Keratinocyte (primary cell): ENCODE measurements at regions not wholly inside any gene's neighbourhood (a gene's known extent, or its start where the extent isn't known, plus 50 kb on each side); places are given as distances from the start of the nearest gene placed in this dataset.

Source experiments
- DNase-seq: peaks from one replicate; pipeline ENCODE4 v3.0.0-alpha.2; 2011; ENCODE audit warnings: low read depth, missing footprints, low spot score
- FAIRE-seq: peaks from 2 replicates; lab custom pipeline; 2011; peaks lifted over from hg19 to GRCh38; lab: Jason Lieb, UNC
- H2AFZ ChIP-seq: 2 replicates; pipeline ENCODE4 v1.6.0; 2012; ENCODE audit warnings: low read length, control low read depth, inconsistent platforms; ENCODE audit not compliant: control insufficient read depth
- H3K27ac ChIP-seq: 2 replicates; pipeline ENCODE4 v1.5.1; 2011; ENCODE audit warnings: low read length; ENCODE audit not compliant: control insufficient read depth, insufficient read depth
- H3K27me3 ChIP-seq: 3 replicates; pipeline ENCODE4 v1.6.0; 2011; ENCODE audit warnings: low read length; ENCODE audit not compliant: control insufficient read depth, insufficient read depth; ENCODE audit errors: extremely low read depth
- H3K36me3 ChIP-seq, 2 experiments: 2 replicates in 1 of 2; 3 replicates in 1 of 2; pipeline ENCODE4 v1.5.1; 2011; ENCODE audit warnings: low read length in 2 of 2, mild to moderate bottlenecking in 1 of 2; ENCODE audit not compliant: control insufficient read depth in 2 of 2, insufficient read depth in 2 of 2; ENCODE audit errors: extremely low read depth in 1 of 2
- H3K4me1 ChIP-seq: 3 replicates; pipeline ENCODE4 v1.5.1; 2011; ENCODE audit warnings: low read length; ENCODE audit not compliant: control insufficient read depth, insufficient read depth; ENCODE audit errors: extremely low read depth
- H3K4me2 ChIP-seq: 3 replicates; pipeline ENCODE4 v1.6.0; 2011; ENCODE audit warnings: low read depth, low read length; ENCODE audit not compliant: control insufficient read depth, insufficient read depth; ENCODE audit errors: extremely low read depth
- H3K4me3 ChIP-seq, 3 experiments: fragments of 200-600 bp in 1 of 3; sonication (generic) in 1 of 3; 2 replicates in 2 of 3; 3 replicates in 1 of 3; pipeline ENCODE4 v1.5.1; 2011 to 2016; ENCODE audit warnings: low read length in 3 of 3, mild to moderate bottlenecking in 3 of 3, control low read depth in 2 of 3, inconsistent platforms in 1 of 3, low read depth in 1 of 3, mixed read lengths in 1 of 3, mixed run types in 1 of 3, moderate library complexity in 1 of 3; ENCODE audit not compliant: control insufficient read depth in 2 of 3, insufficient read depth in 2 of 3; ENCODE audit errors: extremely low read depth in 1 of 3
- H3K79me2 ChIP-seq: 2 replicates; pipeline ENCODE4 v1.6.0; 2012; ENCODE audit warnings: low read length; ENCODE audit not compliant: control insufficient read depth, insufficient read depth
- H3K9ac ChIP-seq: 3 replicates; pipeline ENCODE4 v1.6.0; 2011; ENCODE audit warnings: low read length; ENCODE audit not compliant: control insufficient read depth, insufficient read depth; ENCODE audit errors: extremely low read depth
- H3K9me1 ChIP-seq: 3 replicates; pipeline ENCODE4 v1.6.0; 2011; ENCODE audit warnings: low read length; ENCODE audit not compliant: control insufficient read depth, insufficient read depth; ENCODE audit errors: extremely low read depth
- H3K9me3 ChIP-seq: 2 replicates; pipeline ENCODE4 v1.5.1; 2012; ENCODE audit warnings: low read depth, low read length; ENCODE audit not compliant: control insufficient read depth
- H4K20me1 ChIP-seq: 3 replicates; pipeline ENCODE4 v1.6.0; 2011; ENCODE audit warnings: low read length; ENCODE audit not compliant: control insufficient read depth, insufficient read depth; ENCODE audit errors: extremely low read depth
- EZH2 ChIP-seq: IDR thresholded peaks from one replicate; pipeline ENCODE4 v1.6.1; 2012; ENCODE audit warnings: inconsistent platforms, mild to moderate bottlenecking, low read length, moderate library complexity
- dilution Hi-C: fragments of 300-500 bp; cut with MboI; formaldehyde crosslinking; loops from one replicate; pipeline ENCODE4 v1.7.0; 2020; ENCODE audit warnings: low sequenced_read_pairs; ENCODE audit not compliant: extremely low pct_ligation_motif_present
- TF ChIP-seq, protein P1 (sequence below), 3 experiments: IDR thresholded peaks in 1 of 3; conservative IDR thresholded peaks in 1 of 3; optimal IDR thresholded peaks in 1 of 3; 2 replicates in 2 of 3; 3 replicates in 1 of 3; pipeline versions ENCODE3 to v1.5.1; 2011; ENCODE audit warnings: low read length in 3 of 3, mild to moderate bottlenecking in 3 of 3, moderate library complexity in 2 of 3, control low read depth in 1 of 3, inconsistent platforms in 1 of 3; ENCODE audit not compliant: insufficient read depth in 2 of 3; ENCODE audit errors: extremely low read depth in 1 of 3

DNA sequence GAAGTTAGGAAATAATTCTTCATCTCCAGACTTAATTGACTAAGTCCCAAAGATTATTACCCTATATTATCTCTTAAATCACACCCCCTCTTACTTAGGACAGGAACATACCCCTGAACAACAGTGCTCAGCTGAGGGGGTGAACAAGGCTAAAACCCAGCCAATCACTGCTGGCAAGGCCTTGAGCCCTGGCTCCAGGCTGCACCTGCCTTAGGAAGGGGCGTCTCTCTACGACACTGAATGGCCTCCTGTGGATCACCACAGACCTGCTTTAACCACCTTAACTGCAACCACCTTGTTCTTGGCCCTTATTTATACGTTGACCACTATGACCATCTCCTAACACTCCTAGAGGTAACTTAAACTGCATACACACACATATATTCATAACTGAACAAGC is 267.4 kb upstream of the THBS1 start:
- no peak overlapping the region for H2AFZ ChIP-seq
- dilution Hi-C loops: no loop called here
- no peak overlapping the region for H3K27ac ChIP-seq
- H4K20me1 ChIP-seq: no peaks in the 10 kb centered on the region
- H3K79me2 ChIP-seq: no peaks in the 10 kb centered on the region
- H3K4me2 ChIP-seq: no peak overlapping the region
- H3K27me3 ChIP-seq: no peaks in the 10 kb centered on the region
- FAIRE-seq (no peak), DNase-seq (no peak)
- H3K9me1 ChIP-seq: no peaks in the 10 kb centered on the region
- H3K36me3 ChIP-seq: no peaks in the 10 kb centered on the region
- H3K4me1 ChIP-seq: peaks cover 9% of the 10 kb centered on the region
- H3K9ac ChIP-seq: no peak overlapping the region
- no peak overlapping the region for H3K4me3 ChIP-seq
- no peaks in the 10 kb centered on the region for H3K9me3 ChIP-seq
- TF ChIP-seq EZH2: no peak
- TF ChIP-seq, protein P1, sequence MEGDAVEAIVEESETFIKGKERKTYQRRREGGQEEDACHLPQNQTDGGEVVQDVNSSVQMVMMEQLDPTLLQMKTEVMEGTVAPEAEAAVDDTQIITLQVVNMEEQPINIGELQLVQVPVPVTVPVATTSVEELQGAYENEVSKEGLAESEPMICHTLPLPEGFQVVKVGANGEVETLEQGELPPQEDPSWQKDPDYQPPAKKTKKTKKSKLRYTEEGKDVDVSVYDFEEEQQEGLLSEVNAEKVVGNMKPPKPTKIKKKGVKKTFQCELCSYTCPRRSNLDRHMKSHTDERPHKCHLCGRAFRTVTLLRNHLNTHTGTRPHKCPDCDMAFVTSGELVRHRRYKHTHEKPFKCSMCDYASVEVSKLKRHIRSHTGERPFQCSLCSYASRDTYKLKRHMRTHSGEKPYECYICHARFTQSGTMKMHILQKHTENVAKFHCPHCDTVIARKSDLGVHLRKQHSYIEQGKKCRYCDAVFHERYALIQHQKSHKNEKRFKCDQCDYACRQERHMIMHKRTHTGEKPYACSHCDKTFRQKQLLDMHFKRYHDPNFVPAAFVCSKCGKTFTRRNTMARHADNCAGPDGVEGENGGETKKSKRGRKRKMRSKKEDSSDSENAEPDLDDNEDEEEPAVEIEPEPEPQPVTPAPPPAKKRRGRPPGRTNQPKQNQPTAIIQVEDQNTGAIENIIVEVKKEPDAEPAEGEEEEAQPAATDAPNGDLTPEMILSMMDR (optimal IDR thresholded peaks at IDR 0.05 in 1 of 3, IDR thresholded peaks at IDR 0.05 in 1 of 3, conservative IDR thresholded peaks at IDR 0.05 in 1 of 3; ENCODE audit: extremely low read depth in 1 of 3, insufficient read depth in 2 of 3, low read length in 3 of 3): no peak

DNA sequence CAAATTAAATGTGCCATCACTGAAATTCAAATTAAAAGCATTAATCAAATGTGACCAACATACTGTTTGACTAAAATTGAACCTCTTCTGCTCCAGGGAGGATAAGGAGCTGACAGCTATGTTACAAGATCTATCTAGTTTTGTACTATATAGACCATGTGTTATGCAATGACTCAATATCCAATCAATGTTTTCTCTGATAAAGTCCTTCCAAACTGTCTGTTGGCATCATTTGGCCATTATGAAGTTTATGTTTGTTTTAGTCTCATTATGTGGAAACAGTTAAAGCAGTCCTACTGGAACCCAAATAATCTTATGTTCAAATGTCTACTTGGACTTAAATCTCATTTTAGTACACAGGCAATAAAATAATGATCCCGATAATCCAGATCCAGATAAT is 267.0 kb upstream of the THBS1 start:
- no peak for TF ChIP-seq EZH2
- TF ChIP-seq, protein P1 (optimal IDR thresholded peaks at IDR 0.05 in 1 of 3, IDR thresholded peaks at IDR 0.05 in 1 of 3, conservative IDR thresholded peaks at IDR 0.05 in 1 of 3; ENCODE audit: extremely low read depth in 1 of 3, insufficient read depth in 2 of 3, low read length in 3 of 3): no peak
- H3K79me2 ChIP-seq: no peaks in the 10 kb centered on the region
- FAIRE-seq: no peak

More for the DNA sequence above, 267.0 kb upstream of the THBS1 start:
- Histone ChIP-seq H3K9me3 (no peaks in the 10 kb centered on the region), H2AFZ (no peak overlapping the region), H3K4me3 (no peak overlapping the region), H3K27me3 (no peaks in the 10 kb centered on the region), H4K20me1 (no peaks in the 10 kb centered on the region), H3K9me1 (no peaks in the 10 kb centered on the region), H3K4me2 (no peak overlapping the region), H3K36me3 (no peaks in the 10 kb centered on the region), H3K9ac (no peak overlapping the region), H3K27ac (no peak overlapping the region), H3K4me1 (peaks cover 9% of the 10 kb centered on the region)
- DNase-seq: no peak
- dilution Hi-C loops: no loop called here
